ENCODE measurements at regions not wholly inside any gene's neighbourhood (a gene's known extent, or its start where the extent isn't known, plus 50 kb on each side); places are given as distances from the start of the nearest gene placed in this dataset.

DNA sequence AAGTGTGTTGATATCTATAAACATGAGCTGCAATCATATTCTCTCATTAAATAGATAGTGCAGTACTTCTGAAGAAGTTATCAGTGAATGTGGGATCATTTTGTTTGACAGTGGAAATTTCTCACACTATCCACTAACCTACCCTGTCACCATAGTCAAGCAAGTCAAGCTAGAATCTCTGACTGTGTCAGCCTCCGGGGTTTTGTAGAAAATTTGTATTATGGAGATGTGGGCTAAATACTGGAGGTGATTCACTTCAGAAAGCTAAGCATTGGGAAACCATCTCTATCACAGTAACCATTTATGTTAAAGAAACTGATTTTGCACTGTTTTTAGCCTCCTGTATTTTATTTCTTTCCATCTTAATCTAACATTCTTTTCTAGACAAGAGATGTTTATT is 126.6 kb upstream of the CREB1 start:
- no peak overlapping the region for H3K27ac Mint-ChIP-seq
- Histone ChIP-seq H2AFZ (replicated peaks) (no peak overlapping the region), H3K36me3 (no peaks in the 10 kb centered on the region), H3K79me2 (ENCODE audit: low read depth) (no peaks in the 10 kb centered on the region), H3F3A (ENCODE audit: low read depth) (peaks cover 15% of the 10 kb centered on the region), H3K9ac (no peak overlapping the region), H3K27ac (no peak overlapping the region), H3K27me3 (no peaks in the 10 kb centered on the region), H3K9me3 (ENCODE audit: low read depth) (no peaks in the 10 kb centered on the region), H3K4me3 (no peak overlapping the region), H3K4me2 (no peak overlapping the region), H3K4me1 (peaks cover 26% of the 10 kb centered on the region), H4K20me1 (ENCODE audit: low read depth) (no peaks in the 10 kb centered on the region)
- H3K4me1 Mint-ChIP-seq = peaks cover 25% of the 10 kb centered on the region
- H3K4me3 Mint-ChIP-seq = no peak overlapping the region
- DNase-seq (ENCODE audit: low spot score) = no peak
- no peaks in the 10 kb centered on the region for H3K9me3 Mint-ChIP-seq
- no peaks in the 10 kb centered on the region for H3K27me3 Mint-ChIP-seq (ENCODE audit: insufficient read depth, low read depth)
- no peaks in the 10 kb centered on the region for H3K36me3 Mint-ChIP-seq
- no peak for TF ChIP-seq EZH2phosphoT487 (IDR thresholded peaks at IDR 0.05)
- TF ChIP-seq EZH2 (IDR thresholded peaks at IDR 0.05) = no peak
- TF ChIP-seq, protein P1, sequence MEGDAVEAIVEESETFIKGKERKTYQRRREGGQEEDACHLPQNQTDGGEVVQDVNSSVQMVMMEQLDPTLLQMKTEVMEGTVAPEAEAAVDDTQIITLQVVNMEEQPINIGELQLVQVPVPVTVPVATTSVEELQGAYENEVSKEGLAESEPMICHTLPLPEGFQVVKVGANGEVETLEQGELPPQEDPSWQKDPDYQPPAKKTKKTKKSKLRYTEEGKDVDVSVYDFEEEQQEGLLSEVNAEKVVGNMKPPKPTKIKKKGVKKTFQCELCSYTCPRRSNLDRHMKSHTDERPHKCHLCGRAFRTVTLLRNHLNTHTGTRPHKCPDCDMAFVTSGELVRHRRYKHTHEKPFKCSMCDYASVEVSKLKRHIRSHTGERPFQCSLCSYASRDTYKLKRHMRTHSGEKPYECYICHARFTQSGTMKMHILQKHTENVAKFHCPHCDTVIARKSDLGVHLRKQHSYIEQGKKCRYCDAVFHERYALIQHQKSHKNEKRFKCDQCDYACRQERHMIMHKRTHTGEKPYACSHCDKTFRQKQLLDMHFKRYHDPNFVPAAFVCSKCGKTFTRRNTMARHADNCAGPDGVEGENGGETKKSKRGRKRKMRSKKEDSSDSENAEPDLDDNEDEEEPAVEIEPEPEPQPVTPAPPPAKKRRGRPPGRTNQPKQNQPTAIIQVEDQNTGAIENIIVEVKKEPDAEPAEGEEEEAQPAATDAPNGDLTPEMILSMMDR (IDR thresholded peaks at IDR 0.05) = no peak

GRCh38 chr2:207403950-207404349 is 125.8 kb upstream of the CREB1 start:
- no peak overlapping the region for H3K4me3 Mint-ChIP-seq

DNA sequence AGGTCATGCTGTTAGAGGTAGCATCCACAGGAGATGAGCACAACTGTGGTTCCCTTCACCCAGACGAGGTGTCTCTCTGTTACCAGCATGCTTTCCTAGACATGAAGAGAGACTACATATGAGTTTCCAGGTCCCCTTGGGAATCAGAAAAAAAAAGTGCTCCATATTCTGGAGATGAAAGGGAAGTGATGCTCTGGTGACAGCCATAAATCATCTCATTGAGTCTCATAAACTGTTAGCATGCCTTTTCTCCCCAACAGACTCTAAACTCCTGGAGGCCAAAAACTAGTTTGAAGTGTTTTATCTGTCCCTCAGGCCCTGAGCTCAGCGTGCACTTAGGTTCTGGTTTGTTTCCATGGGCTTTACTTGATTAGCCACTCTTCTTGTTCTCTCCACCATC is 124.6 kb upstream of the CREB1 start:
- H3K27ac ChIP-seq = no peak overlapping the region

More at GRCh38 chr2:207403950-207404349, 125.8 kb upstream of the CREB1 start:
- peaks cover 26% of the 10 kb centered on the region for H3K4me1 ChIP-seq
- peaks cover 8% of the 10 kb centered on the region for H3F3A ChIP-seq (ENCODE audit: low read depth)
- H3K9ac ChIP-seq = no peak overlapping the region
- no peaks in the 10 kb centered on the region for H3K27me3 ChIP-seq
- no peaks in the 10 kb centered on the region for H3K79me2 ChIP-seq (ENCODE audit: low read depth)
- H3K4me1 Mint-ChIP-seq = peaks cover 25% of the 10 kb centered on the region
- TF ChIP-seq EZH2phosphoT487 (IDR thresholded peaks at IDR 0.05) (no peak), EZH2 (IDR thresholded peaks at IDR 0.05) (no peak)
- TF ChIP-seq, protein P1 (IDR thresholded peaks at IDR 0.05) = no peak
- no peak for DNase-seq (ENCODE audit: low spot score)
- H3K36me3 ChIP-seq = no peaks in the 10 kb centered on the region
- no peak overlapping the region for H3K27ac ChIP-seq
- no peaks in the 10 kb centered on the region for H3K36me3 Mint-ChIP-seq
- no peaks in the 10 kb centered on the region for H4K20me1 ChIP-seq (ENCODE audit: low read depth)
- H3K27me3 Mint-ChIP-seq (ENCODE audit: insufficient read depth, low read depth) = no peaks in the 10 kb centered on the region
- no peaks in the 10 kb centered on the region for H3K9me3 ChIP-seq (ENCODE audit: low read depth)
- H3K9me3 Mint-ChIP-seq = no peaks in the 10 kb centered on the region
- H3K4me2 ChIP-seq = no peak overlapping the region
- H3K4me3 ChIP-seq = no peak overlapping the region
- no peak overlapping the region for H3K27ac Mint-ChIP-seq
- no peak overlapping the region for H2AFZ ChIP-seq (replicated peaks)

More for the DNA sequence above, 124.6 kb upstream of the CREB1 start:
- Mint-ChIP-seq H3K9me3 (no peaks in the 10 kb centered on the region), H3K4me3 (no peak overlapping the region), H3K27ac (no peak overlapping the region), H3K27me3 (ENCODE audit: insufficient read depth, low read depth) (no peaks in the 10 kb centered on the region), H3K36me3 (no peaks in the 10 kb centered on the region), H3K4me1 (peaks cover 29% of the 10 kb centered on the region)
- Histone ChIP-seq H3K4me1 (peaks cover 26% of the 10 kb centered on the region), H3F3A (ENCODE audit: low read depth) (peaks cover 5% of the 10 kb centered on the region), H3K4me3 (no peak overlapping the region), H3K27me3 (no peaks in the 10 kb centered on the region), H4K20me1 (ENCODE audit: low read depth) (no peaks in the 10 kb centered on the region), H3K4me2 (no peak overlapping the region), H3K36me3 (no peaks in the 10 kb centered on the region), H3K9ac (no peak overlapping the region), H2AFZ (replicated peaks) (no peak overlapping the region), H3K79me2 (ENCODE audit: low read depth) (no peaks in the 10 kb centered on the region), H3K9me3 (ENCODE audit: low read depth) (no peaks in the 10 kb centered on the region)
- no peak for DNase-seq (ENCODE audit: low spot score)
- TF ChIP-seq, protein P1 (IDR thresholded peaks at IDR 0.05) = no peak
- TF ChIP-seq EZH2 (IDR thresholded peaks at IDR 0.05) = no peak
- no peak for TF ChIP-seq EZH2phosphoT487 (IDR thresholded peaks at IDR 0.05)

Measured in neural progenitor cell (in vitro differentiated cells).